DND-41 (cell line): ENCODE measurements at regions not wholly inside any gene's neighbourhood (a gene's known extent, or its start where the extent isn't known, plus 50 kb on each side); places are given as distances from the start of the nearest gene placed in this dataset.
"Not testable (repeated sequence)": the region's sequence is repeated elsewhere in the genome, so short reads cannot be mapped to it uniquely, and the experiment has no call there.

Experiments
- ATAC-seq: fragments of 200-7000 bp; cut with Tn5 transposase; 3 replicates; pipeline ENCODE4 v1.9.1; 2021; ENCODE audit warnings: low read depth; ENCODE audit not compliant: insufficient read depth
- DNase-seq: peaks from one replicate; pipeline ENCODE4 v3.0.0-alpha.2; 2020
- H2AFZ ChIP-seq: 2 replicates; pipeline ENCODE4 v1.6.0; 2012; ENCODE audit warnings: low read depth, low read length
- H3K27ac ChIP-seq: 2 replicates; pipeline ENCODE4 v1.5.1; 2012; ENCODE audit warnings: low read length, inconsistent platforms
- H3K27me3 ChIP-seq: fragments of 200-600 bp; sonication (generic); 2 replicates; pipeline ENCODE4 v1.6.0; 2012; ENCODE audit warnings: low read length, mild to moderate bottlenecking, inconsistent platforms; ENCODE audit not compliant: insufficient read depth, poor library complexity
- H3K36me3 ChIP-seq: 2 replicates; pipeline ENCODE4 v1.5.1; 2012; ENCODE audit warnings: low read length, inconsistent platforms; ENCODE audit not compliant: insufficient read depth
- H3K4me1 ChIP-seq: 2 replicates; pipeline ENCODE4 v1.5.1; 2012; ENCODE audit warnings: mild to moderate bottlenecking, low read length; ENCODE audit not compliant: insufficient read depth
- H3K4me2 ChIP-seq: 2 replicates; pipeline ENCODE4 v1.6.0; 2012; ENCODE audit warnings: mild to moderate bottlenecking, moderate library complexity, low read length, inconsistent platforms; ENCODE audit not compliant: insufficient read depth
- H3K4me3 ChIP-seq, 2 experiments: fragments of 200-600 bp in 1 of 2; shearing (Covaris generic) in 1 of 2; 2 replicates each; pipeline ENCODE4 v1.5.1; 2012 to 2016; ENCODE audit warnings: inconsistent platforms in 2 of 2, low read length in 2 of 2, mild to moderate bottlenecking in 2 of 2, low read depth in 1 of 2, moderate library complexity in 1 of 2
- H3K79me2 ChIP-seq: 2 replicates; pipeline ENCODE4 v1.6.0; 2012; ENCODE audit warnings: low read length, inconsistent platforms; ENCODE audit not compliant: insufficient read depth
- H3K9ac ChIP-seq: 2 replicates; pipeline ENCODE4 v1.6.0; 2012; ENCODE audit warnings: low read depth, mild to moderate bottlenecking, inconsistent platforms, low read length, moderate library complexity
- H3K9me3 ChIP-seq: 2 replicates; pipeline ENCODE4 v1.5.1; 2012; ENCODE audit warnings: low read length, moderate library complexity, mild to moderate bottlenecking, inconsistent platforms; ENCODE audit not compliant: insufficient read depth, severe bottlenecking
- H4K20me1 ChIP-seq: 2 replicates; pipeline ENCODE4 v1.6.0; 2012; ENCODE audit warnings: low read length; ENCODE audit not compliant: insufficient read depth

DNA sequence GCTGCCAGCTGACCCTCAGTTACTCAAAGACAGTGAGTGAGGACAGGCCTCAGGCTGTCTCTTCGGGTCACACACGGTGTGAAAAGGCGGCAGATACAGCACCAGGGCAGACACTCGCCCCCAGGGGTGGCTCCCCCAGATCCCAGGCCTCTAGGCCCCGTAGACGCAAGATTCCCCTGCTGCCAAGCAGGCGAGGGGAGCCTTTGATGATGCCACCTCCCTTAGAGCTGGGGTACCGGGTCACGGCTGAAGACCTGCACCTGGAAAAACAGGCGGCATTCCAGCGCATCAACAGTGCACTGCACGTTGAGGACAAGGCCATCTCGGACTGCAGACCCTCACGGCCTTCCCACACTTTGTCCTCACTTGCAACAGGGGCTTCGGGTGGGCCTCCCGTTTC, 147.5 kb upstream of the C1QTNF3 start:
- H3K4me1 ChIP-seq, H3K4me3 ChIP-seq, ATAC-seq, H3K79me2 ChIP-seq, H3K9ac ChIP-seq, H3K27me3 ChIP-seq, DNase-seq, H4K20me1 ChIP-seq, H3K4me2 ChIP-seq, H3K27ac ChIP-seq, H3K9me3 ChIP-seq, H2AFZ ChIP-seq: not testable (repeated sequence)
- H3K36me3 ChIP-seq, result peaks cover 17% of the 10 kb centered on the region

DNA sequence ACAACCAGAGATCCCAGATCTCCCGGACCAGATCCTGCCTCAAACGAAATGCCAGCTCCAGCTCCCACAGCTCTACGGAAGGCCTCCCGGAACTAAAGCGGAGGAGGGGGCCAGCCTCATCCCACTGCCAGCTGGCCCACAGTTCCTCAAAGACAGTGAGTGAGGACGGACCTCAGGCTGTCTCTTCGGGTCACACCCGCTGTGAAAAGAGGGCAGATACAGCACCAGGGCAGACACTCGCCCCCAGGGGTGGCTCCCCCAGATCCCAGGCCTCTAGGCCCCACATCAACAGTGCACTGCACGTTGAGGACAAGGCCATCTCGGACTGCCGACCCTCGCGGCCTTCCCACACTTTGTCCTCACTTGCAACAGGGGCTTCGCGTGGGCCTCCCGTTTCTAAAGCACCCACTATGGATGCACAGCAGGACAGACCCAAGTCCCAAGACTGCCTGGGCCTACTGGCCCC, 148.3 kb upstream of the C1QTNF3 start:
- DNase-seq, H3K9me3 ChIP-seq, H3K27ac ChIP-seq, H3K4me2 ChIP-seq, H3K4me3 ChIP-seq, H3K27me3 ChIP-seq, H2AFZ ChIP-seq, ATAC-seq, H3K4me1 ChIP-seq, H3K79me2 ChIP-seq, H3K9ac ChIP-seq, H4K20me1 ChIP-seq: not testable (repeated sequence)
- H3K36me3 ChIP-seq, result peaks cover 17% of the 10 kb centered on the region

DNA sequence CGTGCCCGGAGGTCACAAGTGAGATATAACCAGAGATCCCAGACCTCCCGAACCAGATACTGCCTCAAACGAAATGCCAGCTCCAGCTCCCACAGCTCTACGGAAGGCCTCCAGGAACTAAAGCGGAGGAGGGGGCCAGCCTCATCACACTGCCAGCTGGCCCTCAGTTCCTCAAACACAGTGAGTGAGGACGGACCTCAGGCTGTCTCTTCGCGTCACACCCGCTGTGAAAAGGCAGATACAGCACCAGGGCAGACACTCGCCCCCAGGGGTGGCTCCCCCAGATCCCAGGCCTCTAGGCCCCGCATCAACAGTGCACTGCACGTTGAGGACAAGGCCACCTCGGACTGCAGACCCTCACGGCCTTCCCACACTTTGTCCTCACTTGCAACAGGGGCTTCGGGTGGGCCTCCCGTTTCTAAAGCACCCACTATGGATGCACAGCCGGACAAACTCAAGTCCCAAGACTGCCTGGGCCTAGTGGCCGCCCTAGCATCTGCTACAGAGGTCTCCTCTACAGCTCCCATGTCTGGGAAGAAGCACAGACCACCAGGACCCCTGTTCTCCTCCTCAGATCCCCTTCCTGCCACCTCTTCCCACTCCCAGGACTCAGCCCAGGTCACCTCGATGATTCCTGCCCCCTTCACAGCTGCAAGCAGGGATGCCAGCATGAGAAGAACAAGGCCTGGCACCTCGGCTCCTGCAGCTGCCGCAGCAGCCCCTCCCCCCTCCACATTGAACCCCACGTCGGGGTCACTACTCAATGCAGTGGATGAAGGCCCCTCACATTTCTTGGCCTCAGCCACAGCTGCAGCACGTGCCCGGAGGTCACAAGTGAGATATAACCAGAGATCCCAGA, 149.3 kb upstream of the C1QTNF3 start:
- not testable (repeated sequence) for H3K9me3 ChIP-seq, H3K4me3 ChIP-seq, H3K27ac ChIP-seq, H3K9ac ChIP-seq, H4K20me1 ChIP-seq, H3K4me1 ChIP-seq, H3K79me2 ChIP-seq, ATAC-seq, H2AFZ ChIP-seq, H3K27me3 ChIP-seq, H3K4me2 ChIP-seq
- peak; percentile 25 for DNase-seq
- H3K36me3 ChIP-seq, result peaks cover 13% of the 10 kb centered on the region

DNA sequence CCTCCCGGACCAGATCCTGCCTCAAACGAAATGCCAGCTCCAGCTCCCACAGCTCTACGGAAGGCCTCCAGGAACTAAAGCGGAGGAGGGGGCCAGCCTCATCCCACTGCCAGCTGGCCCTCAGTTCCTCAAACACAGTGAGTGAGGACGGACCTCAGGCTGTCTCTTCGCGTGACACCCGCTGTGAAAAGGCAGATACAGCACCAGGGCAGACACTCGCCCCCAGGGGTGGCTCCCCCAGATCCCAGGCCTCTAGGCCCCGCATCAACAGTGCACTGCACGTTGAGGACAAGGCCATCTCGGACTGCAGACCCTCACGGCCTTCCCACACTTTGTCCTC, 149.9 kb upstream of the C1QTNF3 start:
- not testable (repeated sequence) for H2AFZ ChIP-seq, H3K9ac ChIP-seq, H3K4me2 ChIP-seq, H3K9me3 ChIP-seq, H3K4me1 ChIP-seq, DNase-seq, H3K79me2 ChIP-seq, ATAC-seq, H3K4me3 ChIP-seq, H4K20me1 ChIP-seq, H3K27ac ChIP-seq, H3K27me3 ChIP-seq
- H3K36me3 ChIP-seq, result peaks cover 13% of the 10 kb centered on the region

DNA sequence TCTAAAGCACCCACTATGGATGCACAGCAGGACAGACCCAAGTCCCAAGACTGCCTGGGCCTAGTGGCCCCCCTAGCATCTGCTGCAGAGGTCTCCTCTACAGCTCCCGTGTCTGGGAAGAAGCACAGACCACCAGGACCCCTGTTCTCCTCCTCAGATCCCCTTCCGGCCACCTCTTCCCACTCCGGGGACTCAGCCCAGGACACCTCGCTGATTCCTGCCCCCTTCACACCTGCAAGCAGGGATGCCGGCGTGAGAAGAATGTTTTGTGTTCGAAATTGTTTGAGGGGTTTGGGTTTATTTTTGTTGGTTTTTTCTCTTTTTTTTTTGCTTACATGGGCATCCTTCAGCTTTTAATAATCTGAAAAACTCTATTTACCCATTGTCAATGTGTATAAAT, 150.3 kb upstream of the C1QTNF3 start:
- H3K27me3 ChIP-seq, H3K27ac ChIP-seq, H4K20me1 ChIP-seq, H3K9ac ChIP-seq, ATAC-seq, H2AFZ ChIP-seq, H3K9me3 ChIP-seq, H3K79me2 ChIP-seq, H3K4me1 ChIP-seq, DNase-seq, H3K4me3 ChIP-seq, H3K4me2 ChIP-seq: not testable (repeated sequence)
- H3K36me3 ChIP-seq, result peaks cover 13% of the 10 kb centered on the region; the same call in 1 of the 2 replicates

DNA sequence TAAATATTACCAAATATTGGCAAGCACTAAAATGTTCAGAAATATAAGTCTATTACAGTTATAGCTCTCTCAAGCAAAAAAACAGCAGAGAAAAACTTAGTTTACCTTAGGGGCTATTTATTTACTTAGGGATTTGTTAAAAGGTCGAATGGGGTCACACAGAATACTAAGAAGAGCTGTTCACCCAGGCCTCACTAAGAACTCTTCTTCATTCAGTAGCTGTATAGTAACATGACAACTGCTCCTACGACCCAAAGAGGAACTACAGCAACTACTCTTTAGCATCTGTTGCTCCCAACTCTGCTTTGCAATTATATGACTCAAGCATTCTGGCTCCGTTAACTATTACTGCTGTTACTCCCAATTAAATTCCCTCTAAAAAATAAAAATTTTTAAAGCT, 150.8 kb upstream of the C1QTNF3 start:
- H4K20me1 ChIP-seq, H3K4me1 ChIP-seq, H3K4me3 ChIP-seq, H3K79me2 ChIP-seq, H2AFZ ChIP-seq, H3K4me2 ChIP-seq, DNase-seq, H3K9me3 ChIP-seq, ATAC-seq, H3K27me3 ChIP-seq, H3K9ac ChIP-seq, H3K27ac ChIP-seq: not testable (repeated sequence)
- H3K36me3 ChIP-seq, result peaks cover 13% of the 10 kb centered on the region; the same call in 1 of the 2 replicates

DNA sequence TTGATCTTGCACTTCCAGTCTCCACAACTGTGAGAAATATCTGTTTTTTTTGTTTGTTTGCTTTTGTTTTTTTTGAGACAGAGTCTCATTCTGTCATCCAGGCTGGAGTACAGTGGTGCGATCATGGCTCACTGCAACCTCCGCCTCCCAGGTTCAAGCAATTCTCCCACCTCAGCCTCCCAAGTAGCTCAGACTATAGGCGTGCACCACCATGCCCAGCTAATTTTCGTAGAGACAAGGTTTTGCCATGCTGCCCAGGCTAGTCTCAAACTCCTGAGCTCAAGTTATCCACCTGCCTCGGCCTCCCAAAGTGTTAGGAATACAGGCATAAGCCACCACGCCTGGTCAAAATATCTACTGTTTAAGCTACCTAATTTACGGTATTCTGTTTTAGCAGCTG, 153.1 kb upstream of the C1QTNF3 start:
- H3K9ac ChIP-seq, H3K27ac ChIP-seq: not testable (repeated sequence)

DNA sequence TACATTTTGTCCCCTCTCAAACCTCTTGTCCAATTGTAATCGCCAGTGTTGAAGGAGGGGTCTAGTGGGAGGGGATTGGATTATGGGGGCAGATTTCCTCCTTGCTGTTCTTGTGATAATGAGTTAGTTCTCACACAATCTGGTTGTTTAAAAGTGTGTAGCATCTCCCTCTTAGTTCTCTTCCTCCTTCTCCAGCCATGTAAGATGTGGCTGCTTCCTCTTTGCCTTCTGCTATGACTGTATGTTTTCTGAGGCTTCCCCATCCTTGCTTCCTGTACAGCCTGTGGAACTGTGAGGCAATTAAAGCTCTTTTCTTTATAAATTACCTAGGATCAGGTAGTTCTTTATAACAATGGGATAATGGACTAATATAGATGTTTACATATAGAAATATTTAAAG, 162.3 kb upstream of the C1QTNF3 start:
- not testable (repeated sequence) for H3K4me1 ChIP-seq, H2AFZ ChIP-seq, H3K4me2 ChIP-seq, H3K27ac ChIP-seq, H3K36me3 ChIP-seq, H3K9me3 ChIP-seq, ATAC-seq, H3K27me3 ChIP-seq, DNase-seq, H3K9ac ChIP-seq, H3K4me3 ChIP-seq, H3K79me2 ChIP-seq, H4K20me1 ChIP-seq

More for the DNA sequence above, 153.1 kb upstream of the C1QTNF3 start:
- H3K4me1 ChIP-seq, H3K79me2 ChIP-seq, DNase-seq, H3K4me3 ChIP-seq, H3K27me3 ChIP-seq, H4K20me1 ChIP-seq, ATAC-seq, H3K9me3 ChIP-seq, H2AFZ ChIP-seq, H3K4me2 ChIP-seq: not testable (repeated sequence)
- peaks cover 13% of the 10 kb centered on the region; the same call in 1 of the 2 replicates for H3K36me3 ChIP-seq
